Ectodermal cell (in vitro differentiated cells): ENCODE measurements at regions not wholly inside any gene's neighbourhood (a gene's known extent, or its start where the extent isn't known, plus 50 kb on each side); places are given as distances from the start of the nearest gene placed in this dataset.
A peak's percentile ranks its signal among the peaks of the same experiment; 100 is the strongest.
"Not testable (repeated sequence)": the region's sequence is repeated elsewhere in the genome, so short reads cannot be mapped to it uniquely, and the experiment has no call there.

Source experiments
- H3K27ac ChIP-seq: 2 replicates; pipeline ENCODE4 v1.7.0; 2013; ENCODE audit warnings: mild to moderate bottlenecking, low read depth, low read length; ENCODE audit not compliant: insufficient read depth, poor library complexity, severe bottlenecking
- H3K27me3 ChIP-seq: 2 replicates; pipeline ENCODE4 v1.7.0; 2013; ENCODE audit warnings: mild to moderate bottlenecking, low read length; ENCODE audit not compliant: insufficient read depth, control insufficient read depth, poor library complexity, severe bottlenecking
- H3K36me3 ChIP-seq: one replicate; pipeline ENCODE4 v1.7.0; 2013; ENCODE audit warnings: low read length; ENCODE audit not compliant: control insufficient read depth, insufficient read depth
- H3K4me1 ChIP-seq: one replicate; pipeline ENCODE4 v1.7.0; 2013; ENCODE audit warnings: low read length; ENCODE audit not compliant: control insufficient read depth, insufficient read depth
- H3K4me3 ChIP-seq: 2 replicates; pipeline ENCODE4 v1.7.0; 2013; ENCODE audit warnings: low read depth, low read length, control low read depth; ENCODE audit not compliant: insufficient read depth
- H3K9me3 ChIP-seq: 2 replicates; pipeline ENCODE4 v1.7.0; 2013; ENCODE audit warnings: mild to moderate bottlenecking, low read length, moderate library complexity; ENCODE audit not compliant: control insufficient read depth
- WGBS, 2 experiments: methylation state at CpG; one replicate each; pipeline ENCODE4 v1.1.7; 2013; ENCODE audit warnings: missing lambda C conversion rate in 2 of 2; 5-methylcytosine and 5-hydroxymethylcytosine counted together

GRCh38 chr9:105994970-105995369 is 300.6 kb downstream of the TMEM38B start:
- Histone ChIP-seq H3K4me1 (peaks cover 14% of the 10 kb centered on the region), H3K36me3 (no peaks in the 10 kb centered on the region), H3K27ac (no peak overlapping the region), H3K4me3 (no peak overlapping the region), H3K9me3 (no peaks in the 10 kb centered on the region), H3K27me3 (no peaks in the 10 kb centered on the region)
- 95 to 100% methylated on average over 2 of the region's 2 CpGs for WGBS, 2 experiments

DNA sequence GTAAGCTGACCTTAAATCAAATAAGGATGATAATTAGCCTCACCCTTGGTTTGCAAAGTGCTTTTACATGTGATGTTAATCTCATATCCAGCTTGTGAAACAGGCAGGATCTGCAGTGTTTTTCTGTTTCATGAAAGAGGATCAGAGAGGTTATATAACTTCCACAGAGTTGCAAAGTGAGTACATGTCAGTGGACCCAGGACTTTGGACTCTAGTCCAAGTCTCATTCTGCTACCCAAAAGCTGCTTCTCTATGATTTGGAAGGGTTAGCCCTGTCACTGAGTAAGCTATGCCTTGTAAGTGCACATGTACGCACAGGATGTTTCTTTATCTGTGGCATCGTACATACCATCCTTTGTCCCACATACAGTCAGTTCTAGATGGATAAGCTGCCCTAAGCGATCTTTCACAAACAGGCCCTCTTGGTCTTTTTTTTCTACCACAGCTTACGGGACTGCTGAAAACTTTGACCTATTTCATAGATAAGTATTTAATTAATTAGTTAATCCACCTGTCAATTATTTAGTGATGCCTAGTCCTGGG is 322.9 kb downstream of the TMEM38B start:
- H3K4me1 ChIP-seq, result peaks cover 21% of the 10 kb centered on the region
- H3K4me3 ChIP-seq, result no peak overlapping the region
- no peaks in the 10 kb centered on the region for H3K27me3 ChIP-seq
- H3K36me3 ChIP-seq, result no peaks in the 10 kb centered on the region
- H3K9me3 ChIP-seq, result no peaks in the 10 kb centered on the region
- WGBS, 2 experiments, result 95 to 97% methylated on average over 3 to 4 of the region's 4 CpGs
- H3K27ac ChIP-seq, result no peak overlapping the region

DNA sequence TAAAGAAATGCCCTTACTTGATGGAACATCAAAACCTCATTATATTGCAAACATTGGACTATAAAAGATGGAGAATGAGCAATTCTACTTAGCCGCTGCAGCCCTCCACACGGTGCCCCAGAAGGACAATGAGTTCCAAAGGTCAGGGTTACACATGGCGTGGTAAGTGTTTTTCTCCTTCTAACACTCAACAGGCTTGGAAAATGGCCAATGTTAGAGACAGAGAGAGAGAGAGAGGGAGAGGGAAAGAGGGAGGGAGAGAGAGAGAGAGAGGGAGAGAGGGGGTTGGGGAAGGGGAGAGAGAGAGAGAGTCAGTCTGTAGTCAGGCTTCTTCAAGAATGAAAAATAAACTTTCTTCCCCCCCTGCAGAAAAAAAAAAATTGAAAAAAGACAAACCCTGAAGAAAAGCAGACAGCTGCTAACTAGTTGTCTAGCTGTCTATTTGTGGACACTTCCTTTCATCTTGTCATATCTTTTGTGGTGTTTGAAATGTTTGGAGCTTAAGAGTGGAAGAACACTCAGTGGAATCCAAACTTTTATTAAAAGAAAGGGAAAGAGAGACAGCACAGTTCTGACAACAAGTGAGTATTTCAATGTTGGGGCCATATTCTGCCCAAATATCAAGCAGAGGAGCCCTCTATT is 324.8 kb downstream of the TMEM38B start:
- H3K27me3 ChIP-seq, result no peaks in the 10 kb centered on the region
- H3K4me3 ChIP-seq, result no peak overlapping the region
- H3K36me3 ChIP-seq, result no peaks in the 10 kb centered on the region
- H3K9me3 ChIP-seq, result no peaks in the 10 kb centered on the region
- WGBS, 2 experiments, result 34 to 49% methylated on average over 3 of the region's 3 CpGs
- peaks cover 21% of the 10 kb centered on the region for H3K4me1 ChIP-seq
- H3K27ac ChIP-seq, result peak overlapping the region; percentile 56

GRCh38 chr9:106019702-106020101 is 325.4 kb downstream of the TMEM38B start:
- Histone ChIP-seq H3K36me3 (no peaks in the 10 kb centered on the region), H3K4me3 (no peak overlapping the region), H3K9me3 (no peaks in the 10 kb centered on the region), H3K4me1 (peaks cover 21% of the 10 kb centered on the region), H3K27ac (peak overlapping the region; percentile 74), H3K27me3 (no peaks in the 10 kb centered on the region)
- 34 to 35% methylated on average over 5 of the region's 5 CpGs for WGBS, 2 experiments

DNA sequence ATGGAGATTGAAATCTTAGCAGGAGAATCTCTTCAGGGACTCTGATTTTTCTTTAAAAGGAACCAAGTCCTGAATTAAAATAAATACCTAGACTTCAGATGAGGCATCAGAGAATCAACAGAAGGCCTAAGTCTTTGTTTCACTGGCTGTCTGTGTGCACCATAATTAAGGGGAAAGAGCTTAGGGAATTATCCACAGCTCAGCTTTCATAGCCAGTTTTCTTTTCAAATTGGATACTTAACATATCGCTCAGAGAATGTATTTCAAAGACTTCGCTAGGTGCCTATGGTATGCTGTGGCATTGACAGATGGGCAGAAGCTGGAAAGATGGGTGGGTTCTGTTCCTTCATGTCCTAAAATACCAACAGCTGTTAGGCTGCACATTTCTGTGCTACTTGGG is 325.8 kb downstream of the TMEM38B start:
- Histone ChIP-seq H3K27me3 (no peaks in the 10 kb centered on the region), H3K4me1 (peaks cover 21% of the 10 kb centered on the region), H3K4me3 (no peak overlapping the region), H3K36me3 (no peaks in the 10 kb centered on the region), H3K9me3 (no peaks in the 10 kb centered on the region), H3K27ac (peak overlapping the region; percentile 74)
- 85 to 94% methylated on average over 2 of the region's 2 CpGs for WGBS, 2 experiments

GRCh38 chr9:106023455-106023854 is 329.1 kb downstream of the TMEM38B start:
- peaks cover 21% of the 10 kb centered on the region for H3K4me1 ChIP-seq
- no peak overlapping the region for H3K4me3 ChIP-seq
- H3K9me3 ChIP-seq, result no peaks in the 10 kb centered on the region
- H3K36me3 ChIP-seq, result no peaks in the 10 kb centered on the region
- 97 to 98% methylated on average over 2 of the region's 2 CpGs for WGBS, 2 experiments
- H3K27me3 ChIP-seq, result no peaks in the 10 kb centered on the region
- H3K27ac ChIP-seq, result no peak overlapping the region

- 74 to 79% methylated on average over 3 to 4 of the region's 4 CpGs for WGBS, 2 experiments
- H3K9me3 ChIP-seq, result no peaks in the 10 kb centered on the region
Observed at GRCh38 chr9:106025453-106025852, 331.1 kb downstream of the TMEM38B start.

DNA sequence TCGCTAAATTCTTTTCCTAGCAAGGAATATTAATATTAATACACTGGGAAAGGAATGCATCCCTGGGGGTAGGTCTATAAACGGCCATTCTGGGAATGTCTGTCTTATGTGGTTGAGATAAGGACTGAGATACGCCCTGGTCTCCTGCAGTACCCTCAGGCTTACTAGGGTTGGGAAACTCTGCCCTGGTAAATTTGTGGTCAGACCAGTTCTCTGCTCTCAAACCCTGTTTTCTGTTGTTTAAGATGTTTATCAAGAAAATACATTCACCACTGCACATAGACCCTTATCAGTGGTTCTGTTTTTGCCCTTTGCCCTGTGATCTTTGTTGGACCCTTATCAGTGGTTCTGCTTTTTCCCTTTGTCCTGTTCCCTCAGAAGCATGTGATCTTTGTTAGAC is 335.8 kb downstream of the TMEM38B start:
- H3K27ac ChIP-seq, H3K4me1 ChIP-seq, H3K27me3 ChIP-seq, H3K9me3 ChIP-seq, H3K4me3 ChIP-seq, H3K36me3 ChIP-seq: not testable (repeated sequence)
- WGBS, 2 experiments, result 92 to 95% methylated on average over 2 to 3 of the region's 3 CpGs

More at GRCh38 chr9:106025453-106025852, 331.1 kb downstream of the TMEM38B start:
- H3K27me3 ChIP-seq, result no peaks in the 10 kb centered on the region
- H3K4me3 ChIP-seq, result no peak overlapping the region
- H3K27ac ChIP-seq, result no peak overlapping the region
- H3K36me3 ChIP-seq, result no peaks in the 10 kb centered on the region
- H3K4me1 ChIP-seq, result peaks cover 2% of the 10 kb centered on the region

GRCh38 chr9:106032978-106033377 is 338.6 kb downstream of the TMEM38B start:
- Histone ChIP-seq H3K4me3 (no peak overlapping the region), H3K27ac (no peak overlapping the region), H3K9me3 (no peaks in the 10 kb centered on the region), H3K36me3 (no peaks in the 10 kb centered on the region), H3K4me1 (peaks cover 4% of the 10 kb centered on the region), H3K27me3 (no peaks in the 10 kb centered on the region)
- 83 to 84% methylated on average over 3 of the region's 3 CpGs for WGBS, 2 experiments

DNA sequence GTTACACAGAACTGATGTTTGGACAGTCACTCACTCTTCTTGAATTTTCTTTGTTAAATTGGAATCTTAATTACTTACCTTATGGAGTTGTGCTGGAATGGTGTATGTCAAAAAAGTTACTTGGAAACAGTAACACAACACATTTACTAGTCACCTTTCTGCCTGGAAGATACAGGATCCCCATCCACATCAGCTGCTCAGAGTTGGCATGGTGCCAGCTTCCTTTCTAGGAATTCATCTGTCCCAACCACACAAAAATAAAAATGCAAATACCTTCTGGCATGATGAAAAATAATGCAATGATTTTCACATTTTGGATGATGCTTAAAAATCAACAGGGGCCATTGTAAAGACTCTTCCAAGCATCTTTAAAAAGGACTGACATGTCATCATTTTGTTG is 341.5 kb downstream of the TMEM38B start:
- peaks cover 4% of the 10 kb centered on the region for H3K4me1 ChIP-seq
- H3K4me3 ChIP-seq, result no peak overlapping the region
- H3K9me3 ChIP-seq, result no peaks in the 10 kb centered on the region
- H3K36me3 ChIP-seq, result no peaks in the 10 kb centered on the region
- no peaks in the 10 kb centered on the region for H3K27me3 ChIP-seq
- H3K27ac ChIP-seq, result no peak overlapping the region
